Keratinocyte (primary cell): ENCODE measurements at regions not wholly inside any gene's neighbourhood (a gene's known extent, or its start where the extent isn't known, plus 50 kb on each side); places are given as distances from the start of the nearest gene placed in this dataset.

Experiments used
- DNase-seq: peaks from one replicate; pipeline ENCODE4 v3.0.0-alpha.2; 2011; ENCODE audit warnings: low read depth, missing footprints, low spot score
- FAIRE-seq: peaks from 2 replicates; lab custom pipeline; 2011; peaks lifted over from hg19 to GRCh38; lab: Jason Lieb, UNC
- H2AFZ ChIP-seq: 2 replicates; pipeline ENCODE4 v1.6.0; 2012; ENCODE audit warnings: low read length, control low read depth, inconsistent platforms; ENCODE audit not compliant: control insufficient read depth
- H3K27ac ChIP-seq: 2 replicates; pipeline ENCODE4 v1.5.1; 2011; ENCODE audit warnings: low read length; ENCODE audit not compliant: control insufficient read depth, insufficient read depth
- H3K27me3 ChIP-seq: 3 replicates; pipeline ENCODE4 v1.6.0; 2011; ENCODE audit warnings: low read length; ENCODE audit not compliant: control insufficient read depth, insufficient read depth; ENCODE audit errors: extremely low read depth
- H3K36me3 ChIP-seq, 2 experiments: 2 replicates in 1 of 2; 3 replicates in 1 of 2; pipeline ENCODE4 v1.5.1; 2011; ENCODE audit warnings: low read length in 2 of 2, mild to moderate bottlenecking in 1 of 2; ENCODE audit not compliant: control insufficient read depth in 2 of 2, insufficient read depth in 2 of 2; ENCODE audit errors: extremely low read depth in 1 of 2
- H3K4me1 ChIP-seq: 3 replicates; pipeline ENCODE4 v1.5.1; 2011; ENCODE audit warnings: low read length; ENCODE audit not compliant: control insufficient read depth, insufficient read depth; ENCODE audit errors: extremely low read depth
- H3K4me2 ChIP-seq: 3 replicates; pipeline ENCODE4 v1.6.0; 2011; ENCODE audit warnings: low read depth, low read length; ENCODE audit not compliant: control insufficient read depth, insufficient read depth; ENCODE audit errors: extremely low read depth
- H3K4me3 ChIP-seq, 3 experiments: fragments of 200-600 bp in 1 of 3; sonication (generic) in 1 of 3; 2 replicates in 2 of 3; 3 replicates in 1 of 3; pipeline ENCODE4 v1.5.1; 2011 to 2016; ENCODE audit warnings: low read length in 3 of 3, mild to moderate bottlenecking in 3 of 3, control low read depth in 2 of 3, inconsistent platforms in 1 of 3, low read depth in 1 of 3, mixed read lengths in 1 of 3, mixed run types in 1 of 3, moderate library complexity in 1 of 3; ENCODE audit not compliant: control insufficient read depth in 2 of 3, insufficient read depth in 2 of 3; ENCODE audit errors: extremely low read depth in 1 of 3
- H3K79me2 ChIP-seq: 2 replicates; pipeline ENCODE4 v1.6.0; 2012; ENCODE audit warnings: low read length; ENCODE audit not compliant: control insufficient read depth, insufficient read depth
- H3K9ac ChIP-seq: 3 replicates; pipeline ENCODE4 v1.6.0; 2011; ENCODE audit warnings: low read length; ENCODE audit not compliant: control insufficient read depth, insufficient read depth; ENCODE audit errors: extremely low read depth
- H3K9me1 ChIP-seq: 3 replicates; pipeline ENCODE4 v1.6.0; 2011; ENCODE audit warnings: low read length; ENCODE audit not compliant: control insufficient read depth, insufficient read depth; ENCODE audit errors: extremely low read depth
- H3K9me3 ChIP-seq: 2 replicates; pipeline ENCODE4 v1.5.1; 2012; ENCODE audit warnings: low read depth, low read length; ENCODE audit not compliant: control insufficient read depth
- H4K20me1 ChIP-seq: 3 replicates; pipeline ENCODE4 v1.6.0; 2011; ENCODE audit warnings: low read length; ENCODE audit not compliant: control insufficient read depth, insufficient read depth; ENCODE audit errors: extremely low read depth
- EZH2 ChIP-seq: IDR thresholded peaks from one replicate; pipeline ENCODE4 v1.6.1; 2012; ENCODE audit warnings: inconsistent platforms, mild to moderate bottlenecking, low read length, moderate library complexity
- dilution Hi-C: fragments of 300-500 bp; cut with MboI; formaldehyde crosslinking; loops from one replicate; pipeline ENCODE4 v1.7.0; 2020; ENCODE audit warnings: low sequenced_read_pairs; ENCODE audit not compliant: extremely low pct_ligation_motif_present
- TF ChIP-seq, protein P1 (sequence below), 3 experiments: IDR thresholded peaks in 1 of 3; conservative IDR thresholded peaks in 1 of 3; optimal IDR thresholded peaks in 1 of 3; 2 replicates in 2 of 3; 3 replicates in 1 of 3; pipeline versions ENCODE3 to v1.5.1; 2011; ENCODE audit warnings: low read length in 3 of 3, mild to moderate bottlenecking in 3 of 3, moderate library complexity in 2 of 3, control low read depth in 1 of 3, inconsistent platforms in 1 of 3; ENCODE audit not compliant: insufficient read depth in 2 of 3; ENCODE audit errors: extremely low read depth in 1 of 3

DNA sequence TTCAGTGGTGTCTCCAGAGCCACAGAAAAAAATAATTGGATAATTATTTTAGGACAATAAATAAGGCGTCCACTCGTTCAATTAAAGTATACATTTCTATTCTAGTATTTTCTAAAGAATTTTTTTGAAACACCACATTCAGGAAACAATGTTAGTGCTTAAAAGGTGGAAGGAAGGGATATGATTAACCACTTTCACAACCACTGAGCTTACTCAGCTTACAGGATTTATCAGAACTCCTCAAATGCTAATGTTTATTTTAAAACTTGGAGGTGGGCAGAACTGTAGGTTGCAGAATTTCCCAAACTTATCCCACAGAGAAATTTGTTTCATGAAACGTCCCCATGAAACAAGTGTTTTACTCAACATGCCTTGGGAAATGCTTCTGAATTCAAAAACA, 54.3 kb upstream of the MAGEB2 start:
- Histone ChIP-seq H4K20me1 (no peaks in the 10 kb centered on the region), H3K4me2 (no peak overlapping the region), H3K9me3 (no peaks in the 10 kb centered on the region), H3K4me3 (no peak overlapping the region), H3K36me3 (no peaks in the 10 kb centered on the region), H3K27me3 (no peaks in the 10 kb centered on the region), H2AFZ (no peak overlapping the region), H3K27ac (no peak overlapping the region), H3K4me1 (no peaks in the 10 kb centered on the region), H3K9ac (no peak overlapping the region), H3K79me2 (no peaks in the 10 kb centered on the region), H3K9me1 (no peaks in the 10 kb centered on the region)
- DNase-seq, result no peak
- FAIRE-seq, result no peak
- dilution Hi-C loops, result no loop called here
- TF ChIP-seq EZH2, result no peak
- TF ChIP-seq, protein P1, sequence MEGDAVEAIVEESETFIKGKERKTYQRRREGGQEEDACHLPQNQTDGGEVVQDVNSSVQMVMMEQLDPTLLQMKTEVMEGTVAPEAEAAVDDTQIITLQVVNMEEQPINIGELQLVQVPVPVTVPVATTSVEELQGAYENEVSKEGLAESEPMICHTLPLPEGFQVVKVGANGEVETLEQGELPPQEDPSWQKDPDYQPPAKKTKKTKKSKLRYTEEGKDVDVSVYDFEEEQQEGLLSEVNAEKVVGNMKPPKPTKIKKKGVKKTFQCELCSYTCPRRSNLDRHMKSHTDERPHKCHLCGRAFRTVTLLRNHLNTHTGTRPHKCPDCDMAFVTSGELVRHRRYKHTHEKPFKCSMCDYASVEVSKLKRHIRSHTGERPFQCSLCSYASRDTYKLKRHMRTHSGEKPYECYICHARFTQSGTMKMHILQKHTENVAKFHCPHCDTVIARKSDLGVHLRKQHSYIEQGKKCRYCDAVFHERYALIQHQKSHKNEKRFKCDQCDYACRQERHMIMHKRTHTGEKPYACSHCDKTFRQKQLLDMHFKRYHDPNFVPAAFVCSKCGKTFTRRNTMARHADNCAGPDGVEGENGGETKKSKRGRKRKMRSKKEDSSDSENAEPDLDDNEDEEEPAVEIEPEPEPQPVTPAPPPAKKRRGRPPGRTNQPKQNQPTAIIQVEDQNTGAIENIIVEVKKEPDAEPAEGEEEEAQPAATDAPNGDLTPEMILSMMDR (optimal IDR thresholded peaks at IDR 0.05 in 1 of 3, IDR thresholded peaks at IDR 0.05 in 1 of 3, conservative IDR thresholded peaks at IDR 0.05 in 1 of 3; ENCODE audit: extremely low read depth in 1 of 3, insufficient read depth in 2 of 3, low read length in 3 of 3), result no peak
